HG03558 (cell line): ENCODE measurements at regions not wholly inside any gene's neighbourhood (a gene's known extent, or its start where the extent isn't known, plus 50 kb on each side); places are given as distances from the start of the nearest gene placed in this dataset.
"Not testable (repeated sequence)": the region's sequence is repeated elsewhere in the genome, so short reads cannot be mapped to it uniquely, and the experiment has no call there.

Experiments used
- ATAC-seq: cut with Tn5 transposase; IDR thresholded peaks from one replicate; pipeline ENCODE4 v1.9.1; 2021; ENCODE audit warnings: moderate number of reproducible peaks; ENCODE audit not compliant: unreplicated experiment; ENCODE audit errors: extremely low read depth

GRCh38 chr2:35501076-35501475 lies 854.5 kb upstream of the CRIM1 start:
- ATAC-seq = no peak

- no peak for ATAC-seq
Observed at GRCh38 chr2:35496022-35496421, 859.6 kb upstream of the CRIM1 start.

- no peak for ATAC-seq
Observed at GRCh38 chr2:35495182-35495581, 860.4 kb upstream of the CRIM1 start.

- not testable (repeated sequence) for ATAC-seq
Observed at GRCh38 chr2:35478121-35478520, 877.5 kb upstream of the CRIM1 start.

GRCh38 chr2:35468245-35468644 lies 887.3 kb upstream of the CRIM1 start:
- no peak for ATAC-seq

- ATAC-seq = no peak
Observed at GRCh38 chr2:35463805-35464596, 891.6 kb upstream of the CRIM1 start.

GRCh38 chr2:35462226-35462998 lies 893.2 kb upstream of the CRIM1 start:
- ATAC-seq = no peak

GRCh38 chr2:35461406-35461805 lies 894.2 kb upstream of the CRIM1 start:
- ATAC-seq = no peak

GRCh38 chr2:35454966-35455638 lies 900.5 kb upstream of the CRIM1 start:
- ATAC-seq = no peak

- no peak for ATAC-seq
Observed at GRCh38 chr2:35447821-35448220, 907.8 kb upstream of the CRIM1 start.

GRCh38 chr2:35447215-35447614 lies 908.4 kb upstream of the CRIM1 start:
- ATAC-seq = no peak

- ATAC-seq = no peak
Observed at GRCh38 chr2:35443087-35443486, 912.5 kb upstream of the CRIM1 start.

GRCh38 chr2:35441575-35441974 lies 914.0 kb upstream of the CRIM1 start:
- not testable (repeated sequence) for ATAC-seq

GRCh38 chr2:35440308-35440707 lies 915.3 kb upstream of the CRIM1 start:
- ATAC-seq = not testable (repeated sequence)

GRCh38 chr2:35436893-35437292 lies 918.7 kb upstream of the CRIM1 start:
- ATAC-seq = not testable (repeated sequence)

GRCh38 chr2:35428548-35428947 lies 927.0 kb upstream of the CRIM1 start:
- no peak for ATAC-seq

- ATAC-seq = no peak
Observed at GRCh38 chr2:35421485-35421884, 934.1 kb upstream of the CRIM1 start.

- ATAC-seq = no peak
Observed at GRCh38 chr2:35417293-35417692, 938.3 kb upstream of the CRIM1 start.

GRCh38 chr2:35416391-35417140 lies 939.0 kb upstream of the CRIM1 start:
- no peak for ATAC-seq

GRCh38 chr2:35415942-35416341 lies 939.6 kb upstream of the CRIM1 start:
- ATAC-seq = no peak
